ENCODE measurements at regions not wholly inside any gene's neighbourhood (a gene's known extent, or its start where the extent isn't known, plus 50 kb on each side); places are given as distances from the start of the nearest gene placed in this dataset.

DNA sequence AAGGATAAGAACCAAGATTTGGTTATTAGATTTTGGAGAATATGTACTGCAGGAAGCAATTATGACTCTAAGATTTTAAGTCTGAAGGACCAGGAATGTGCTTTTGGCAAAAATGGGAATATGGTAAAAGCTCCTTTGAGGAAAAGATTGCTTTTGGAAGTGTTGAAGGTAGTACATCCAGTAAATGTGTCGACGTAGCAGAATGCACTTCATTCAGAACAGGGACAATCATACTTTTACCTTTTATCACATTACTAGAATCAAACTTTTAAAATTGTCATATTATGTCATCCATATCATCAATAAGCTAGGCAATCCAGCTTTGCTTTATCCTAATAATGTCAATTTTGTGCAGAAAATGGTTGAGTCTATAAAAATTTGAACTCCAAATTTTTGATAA lies 74.3 kb upstream of the MSTN start:
- no peak overlapping the region for H3K27ac ChIP-seq
- no peak overlapping the region for H3K4me3 ChIP-seq
- TF ChIP-seq, protein P1, sequence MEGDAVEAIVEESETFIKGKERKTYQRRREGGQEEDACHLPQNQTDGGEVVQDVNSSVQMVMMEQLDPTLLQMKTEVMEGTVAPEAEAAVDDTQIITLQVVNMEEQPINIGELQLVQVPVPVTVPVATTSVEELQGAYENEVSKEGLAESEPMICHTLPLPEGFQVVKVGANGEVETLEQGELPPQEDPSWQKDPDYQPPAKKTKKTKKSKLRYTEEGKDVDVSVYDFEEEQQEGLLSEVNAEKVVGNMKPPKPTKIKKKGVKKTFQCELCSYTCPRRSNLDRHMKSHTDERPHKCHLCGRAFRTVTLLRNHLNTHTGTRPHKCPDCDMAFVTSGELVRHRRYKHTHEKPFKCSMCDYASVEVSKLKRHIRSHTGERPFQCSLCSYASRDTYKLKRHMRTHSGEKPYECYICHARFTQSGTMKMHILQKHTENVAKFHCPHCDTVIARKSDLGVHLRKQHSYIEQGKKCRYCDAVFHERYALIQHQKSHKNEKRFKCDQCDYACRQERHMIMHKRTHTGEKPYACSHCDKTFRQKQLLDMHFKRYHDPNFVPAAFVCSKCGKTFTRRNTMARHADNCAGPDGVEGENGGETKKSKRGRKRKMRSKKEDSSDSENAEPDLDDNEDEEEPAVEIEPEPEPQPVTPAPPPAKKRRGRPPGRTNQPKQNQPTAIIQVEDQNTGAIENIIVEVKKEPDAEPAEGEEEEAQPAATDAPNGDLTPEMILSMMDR (IDR thresholded peaks at IDR 0.05), result no peak

DNA sequence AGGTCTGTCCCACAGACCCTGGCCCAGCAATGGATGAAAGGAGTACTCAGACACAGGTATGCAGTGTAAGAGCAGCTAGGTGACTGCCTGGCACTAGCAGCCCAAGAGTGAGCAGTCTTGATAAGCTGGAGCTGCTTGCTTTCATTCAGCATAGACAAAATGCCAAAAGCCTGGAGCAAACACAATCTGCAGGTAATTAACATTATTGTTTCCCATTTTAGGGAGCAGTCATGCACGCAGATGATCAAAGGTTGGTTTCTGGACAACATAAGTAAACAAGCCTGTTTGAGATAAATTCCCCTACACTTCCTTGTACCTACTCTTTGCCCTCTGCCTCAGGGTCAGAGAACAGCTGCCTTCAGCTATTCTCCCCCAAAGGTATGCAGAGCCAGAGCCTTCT lies 73.7 kb upstream of the MSTN start:
- Histone ChIP-seq H3K4me3 (no peak overlapping the region), H3K27ac (no peak overlapping the region)
- DNase-seq (ENCODE audit: low spot score), result no peak
- TF ChIP-seq, protein P1 (IDR thresholded peaks at IDR 0.05), result no peak

More for the DNA sequence above, 74.3 kb upstream of the MSTN start:
- DNase-seq (ENCODE audit: low spot score), result no peak

DNA sequence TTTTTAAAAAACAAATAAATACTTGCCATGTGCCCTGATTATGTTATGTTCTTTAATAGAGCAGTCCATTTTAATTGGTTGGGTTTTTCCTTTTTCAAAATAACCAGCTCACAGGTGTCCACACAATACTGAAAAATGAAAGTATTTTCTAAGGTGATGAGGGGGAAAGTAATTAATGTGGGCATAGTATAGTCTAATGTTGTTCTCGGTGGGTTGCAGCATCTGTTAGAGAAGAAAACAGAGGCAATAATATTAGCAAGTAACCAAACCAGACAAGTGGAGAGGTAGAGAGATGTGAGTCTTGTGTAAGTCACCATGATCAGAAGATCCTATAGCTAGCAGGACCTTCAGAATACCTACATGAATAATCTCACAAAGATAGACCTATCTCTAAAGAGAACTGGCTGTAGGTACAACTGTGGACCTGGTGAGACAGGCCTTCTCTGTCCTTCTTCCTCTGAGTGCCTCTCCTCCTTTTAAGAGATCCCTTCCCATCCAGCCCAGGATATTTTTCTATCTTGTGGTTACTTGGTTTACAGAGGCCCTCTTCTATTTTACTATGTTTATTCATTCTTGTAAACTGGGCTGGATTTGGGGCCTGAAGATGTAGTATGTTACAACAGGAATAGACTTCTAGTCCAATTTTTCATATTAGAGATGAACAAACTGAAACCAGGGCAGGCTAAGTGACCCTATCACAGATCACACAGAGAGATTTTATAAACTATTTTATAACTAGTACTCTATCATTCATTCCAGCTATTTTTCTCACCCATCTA lies 67.1 kb upstream of the MSTN start:
- Histone ChIP-seq H3K27ac (no peak overlapping the region), H3K4me3 (no peak overlapping the region)
- no peak for DNase-seq (ENCODE audit: low spot score)
- TF ChIP-seq, protein P1 (IDR thresholded peaks at IDR 0.05), result no peak

DNA sequence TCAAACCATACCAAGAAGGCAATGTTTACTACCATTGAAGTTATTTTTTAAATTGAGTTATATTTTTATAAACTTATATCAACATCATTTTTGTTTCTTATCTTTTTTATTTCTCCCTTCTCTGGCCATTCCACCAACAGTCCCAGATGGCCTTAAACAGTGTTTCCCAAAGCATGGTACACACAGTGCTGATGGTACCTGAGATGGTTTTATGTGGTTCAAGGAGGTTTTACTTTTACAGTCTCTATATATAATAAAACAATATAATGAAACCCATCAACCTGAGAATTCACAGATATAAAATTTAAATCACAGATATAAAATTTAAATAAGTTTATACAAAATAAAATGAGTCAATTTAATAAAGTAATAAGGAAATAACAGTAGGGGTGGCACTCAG lies 65.1 kb upstream of the MSTN start:
- TF ChIP-seq, protein P1 (IDR thresholded peaks at IDR 0.05), result no peak
- DNase-seq (ENCODE audit: low spot score), result no peak
- no peak overlapping the region for H3K4me3 ChIP-seq
- no peak overlapping the region for H3K27ac ChIP-seq

DNA sequence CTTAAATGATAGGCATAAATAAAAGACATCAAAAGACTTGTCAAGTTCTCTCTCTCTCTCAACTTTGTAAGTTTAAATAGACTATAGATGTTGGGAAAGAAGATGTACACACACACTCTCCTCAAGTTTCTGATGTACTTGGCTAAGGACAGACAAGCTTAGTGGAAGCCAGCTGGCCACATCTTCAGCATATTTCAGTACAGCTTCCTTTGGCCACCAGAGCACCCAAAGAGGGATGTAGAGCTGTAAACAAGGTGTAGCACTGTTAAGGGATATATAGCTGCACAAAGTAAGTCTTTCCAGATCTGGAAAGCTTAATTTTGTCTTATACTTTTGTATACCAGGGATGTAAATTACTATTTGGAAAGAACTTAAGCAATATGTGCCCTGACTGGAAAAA lies 64.3 kb upstream of the MSTN start:
- no peak overlapping the region for H3K4me3 ChIP-seq
- DNase-seq (ENCODE audit: low spot score), result no peak
- TF ChIP-seq, protein P1 (IDR thresholded peaks at IDR 0.05), result no peak
- H3K27ac ChIP-seq, result no peak overlapping the region

DNA sequence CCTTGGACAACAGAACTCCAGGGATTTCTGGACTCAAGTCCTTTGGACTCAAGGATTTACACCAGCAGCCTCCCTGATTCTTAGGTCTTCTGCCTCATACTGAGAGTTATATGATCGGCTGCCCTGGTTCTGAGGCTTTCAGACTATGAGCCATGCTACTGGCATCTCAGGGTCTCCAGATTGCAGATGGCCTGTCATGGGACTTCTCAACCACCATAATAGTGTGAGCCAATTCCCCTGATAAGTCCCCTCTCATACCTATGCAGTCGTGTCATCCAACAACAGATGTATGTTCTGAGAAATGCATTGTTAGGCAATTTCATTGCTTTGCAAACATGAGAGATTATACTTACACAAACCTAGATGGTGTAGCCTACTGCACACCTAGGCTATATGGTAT lies 61.4 kb upstream of the MSTN start:
- H3K27ac ChIP-seq, result no peak overlapping the region
- DNase-seq (ENCODE audit: low spot score), result no peak
- H3K4me3 ChIP-seq, result no peak overlapping the region
- TF ChIP-seq, protein P1 (IDR thresholded peaks at IDR 0.05), result no peak

DNA sequence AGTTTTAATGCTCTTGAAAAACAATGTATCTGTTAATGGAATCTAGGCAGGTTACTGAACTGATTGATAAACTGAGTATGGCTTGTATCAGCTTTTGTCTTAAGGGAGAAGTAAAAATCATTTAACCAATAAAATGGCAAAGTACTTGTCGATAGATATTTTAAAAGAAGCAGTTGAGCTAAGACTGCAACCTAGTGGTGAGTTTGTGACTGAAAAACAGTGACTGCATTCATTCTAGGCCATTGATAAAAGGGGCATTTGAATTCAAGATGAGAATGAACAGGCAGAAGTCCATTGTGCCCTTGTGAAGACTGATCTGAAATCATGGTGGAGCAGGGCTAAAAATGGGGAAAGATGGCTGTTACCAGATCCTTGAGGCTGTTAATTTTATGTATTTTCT lies 59.4 kb upstream of the MSTN start:
- TF ChIP-seq, protein P1 (IDR thresholded peaks at IDR 0.05), result no peak
- no peak for DNase-seq (ENCODE audit: low spot score)
- Histone ChIP-seq H3K27ac (no peak overlapping the region), H3K4me3 (no peak overlapping the region)
